OCI-LY1 (cell line): ENCODE measurements at regions not wholly inside any gene's neighbourhood (a gene's known extent, or its start where the extent isn't known, plus 50 kb on each side); places are given as distances from the start of the nearest gene placed in this dataset.

ENCODE experiments used
- H2AFZ ChIP-seq: fragments of 200-600 bp; sonication (generic), shearing (Covaris generic); 2 replicates; pipeline ENCODE4 v1.6.0; 2014; ENCODE audit warnings: antibody characterized with exemption, mild to moderate bottlenecking, low read length
- H3F3A ChIP-seq: fragments of 200-600 bp; sonication (generic), shearing (Covaris generic); 2 replicates; pipeline ENCODE4 v1.6.0; 2014; ENCODE audit warnings: mild to moderate bottlenecking, antibody characterized with exemption, low read length, moderate library complexity; ENCODE audit not compliant: insufficient read depth
- H3K27ac ChIP-seq: fragments of 200-600 bp; sonication (generic); 2 replicates; pipeline ENCODE4 v1.5.1; 2014; ENCODE audit warnings: low read length, mixed run types, mild to moderate bottlenecking, low read depth; ENCODE audit not compliant: poor library complexity, severe bottlenecking
- H3K27me3 ChIP-seq: fragments of 200-600 bp; sonication (generic); 2 replicates; pipeline ENCODE4 v1.6.0; 2014; ENCODE audit warnings: antibody characterized with exemption, mild to moderate bottlenecking, low read length, moderate library complexity; ENCODE audit not compliant: insufficient read depth
- H3K36me3 ChIP-seq: fragments of 200-600 bp; sonication (generic); 2 replicates; pipeline ENCODE4 v1.6.1; 2014; ENCODE audit warnings: mild to moderate bottlenecking, antibody characterized with exemption, low read length, moderate library complexity, mixed read lengths; ENCODE audit not compliant: insufficient read depth
- H3K4me1 ChIP-seq: fragments of 200-600 bp; sonication (generic); 2 replicates; pipeline ENCODE4 v1.5.1; 2014; ENCODE audit warnings: mild to moderate bottlenecking, low read length, moderate library complexity; ENCODE audit not compliant: insufficient read depth, severe bottlenecking
- H3K4me2 ChIP-seq: fragments of 200-600 bp; sonication (generic), shearing (Covaris generic); 2 replicates; pipeline ENCODE4 v1.6.1; 2014; ENCODE audit warnings: low read length
- H3K4me3 ChIP-seq: fragments of 200-600 bp; sonication (generic); 2 replicates; pipeline ENCODE4 v1.5.1; 2014; ENCODE audit warnings: low read length, low read depth, mild to moderate bottlenecking, mixed read lengths; ENCODE audit not compliant: poor library complexity, severe bottlenecking
- H3K79me2 ChIP-seq: fragments of 200-600 bp; shearing (Covaris generic); 2 replicates; pipeline ENCODE4 v1.6.1; 2016; ENCODE audit warnings: mixed run types, low read length, mixed read lengths; ENCODE audit not compliant: insufficient read depth
- H3K9ac ChIP-seq: fragments of 200-600 bp; sonication (generic), shearing (Covaris generic); 2 replicates; pipeline ENCODE4 v1.6.1; 2014; ENCODE audit warnings: mild to moderate bottlenecking, low read length, mixed read lengths
- H3K9me2 ChIP-seq: fragments of 200-600 bp; sonication (generic), shearing (Covaris generic); 2 replicates; pipeline ENCODE4 v1.6.1; 2014; ENCODE audit warnings: low read depth, mild to moderate bottlenecking, low read length, mixed read lengths
- H3K9me3 ChIP-seq: fragments of 200-600 bp; shearing (Covaris generic); 2 replicates; pipeline ENCODE4 v1.6.1; 2014; ENCODE audit warnings: low read length, mixed read lengths
- H4K20me1 ChIP-seq: fragments of 200-600 bp; sonication (generic), shearing (Covaris generic); 2 replicates; pipeline ENCODE4 v1.6.0; 2016; ENCODE audit warnings: mild to moderate bottlenecking, low read length; ENCODE audit not compliant: insufficient read depth
- EZH2 ChIP-seq: fragments of 200-600 bp; sonication (generic), shearing (Covaris generic); IDR thresholded peaks from 2 replicates; pipeline ENCODE4 v1.8.0; 2017; ENCODE audit warnings: borderline replicate concordance, mixed run types, mild to moderate bottlenecking, antibody characterized with exemption, low read length, moderate library complexity, mixed read lengths
- TF ChIP-seq, protein P1 (sequence below): fragments of 200-600 bp; sonication (generic), shearing (Covaris generic); IDR thresholded peaks from 2 replicates; pipeline ENCODE4 v1.5.1; 2017; ENCODE audit warnings: mild to moderate bottlenecking, antibody characterized with exemption, low read length, moderate library complexity, mixed read lengths

DNA sequence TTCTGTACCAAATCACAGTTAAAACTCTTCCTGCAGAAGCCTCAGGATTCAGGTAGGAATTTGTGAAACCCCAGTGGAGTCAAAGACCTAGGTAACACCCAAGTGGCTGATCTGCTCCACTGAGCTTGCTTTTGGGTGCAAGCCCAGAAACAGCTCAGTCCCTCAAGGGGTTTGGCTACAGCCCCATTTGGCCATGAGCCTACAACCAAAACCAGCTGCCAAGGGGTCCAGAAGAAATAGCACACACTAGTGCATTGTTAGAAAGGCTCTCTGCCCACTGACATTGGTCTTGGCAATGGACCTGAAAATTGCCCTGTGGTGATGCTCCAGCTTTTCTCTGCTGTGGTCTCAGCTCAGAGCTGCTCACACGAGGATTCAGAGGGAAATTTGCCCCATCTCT is 577.4 kb upstream of the INTU start:
- Histone ChIP-seq H2AFZ (no peak overlapping the region), H3K79me2 (no peaks in the 10 kb centered on the region), H3K9me2 (no peaks in the 10 kb centered on the region), H4K20me1 (no peaks in the 10 kb centered on the region), H3K4me2 (no peak overlapping the region), H3K27ac (no peak overlapping the region), H3K9ac (no peak overlapping the region), H3K4me1 (no peaks in the 10 kb centered on the region), H3K36me3 (no peaks in the 10 kb centered on the region), H3F3A (no peaks in the 10 kb centered on the region), H3K27me3 (no peaks in the 10 kb centered on the region), H3K4me3 (no peak overlapping the region), H3K9me3 (no peaks in the 10 kb centered on the region)
- TF ChIP-seq, protein P1, sequence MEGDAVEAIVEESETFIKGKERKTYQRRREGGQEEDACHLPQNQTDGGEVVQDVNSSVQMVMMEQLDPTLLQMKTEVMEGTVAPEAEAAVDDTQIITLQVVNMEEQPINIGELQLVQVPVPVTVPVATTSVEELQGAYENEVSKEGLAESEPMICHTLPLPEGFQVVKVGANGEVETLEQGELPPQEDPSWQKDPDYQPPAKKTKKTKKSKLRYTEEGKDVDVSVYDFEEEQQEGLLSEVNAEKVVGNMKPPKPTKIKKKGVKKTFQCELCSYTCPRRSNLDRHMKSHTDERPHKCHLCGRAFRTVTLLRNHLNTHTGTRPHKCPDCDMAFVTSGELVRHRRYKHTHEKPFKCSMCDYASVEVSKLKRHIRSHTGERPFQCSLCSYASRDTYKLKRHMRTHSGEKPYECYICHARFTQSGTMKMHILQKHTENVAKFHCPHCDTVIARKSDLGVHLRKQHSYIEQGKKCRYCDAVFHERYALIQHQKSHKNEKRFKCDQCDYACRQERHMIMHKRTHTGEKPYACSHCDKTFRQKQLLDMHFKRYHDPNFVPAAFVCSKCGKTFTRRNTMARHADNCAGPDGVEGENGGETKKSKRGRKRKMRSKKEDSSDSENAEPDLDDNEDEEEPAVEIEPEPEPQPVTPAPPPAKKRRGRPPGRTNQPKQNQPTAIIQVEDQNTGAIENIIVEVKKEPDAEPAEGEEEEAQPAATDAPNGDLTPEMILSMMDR = no peak
- TF ChIP-seq EZH2 = no peak

DNA sequence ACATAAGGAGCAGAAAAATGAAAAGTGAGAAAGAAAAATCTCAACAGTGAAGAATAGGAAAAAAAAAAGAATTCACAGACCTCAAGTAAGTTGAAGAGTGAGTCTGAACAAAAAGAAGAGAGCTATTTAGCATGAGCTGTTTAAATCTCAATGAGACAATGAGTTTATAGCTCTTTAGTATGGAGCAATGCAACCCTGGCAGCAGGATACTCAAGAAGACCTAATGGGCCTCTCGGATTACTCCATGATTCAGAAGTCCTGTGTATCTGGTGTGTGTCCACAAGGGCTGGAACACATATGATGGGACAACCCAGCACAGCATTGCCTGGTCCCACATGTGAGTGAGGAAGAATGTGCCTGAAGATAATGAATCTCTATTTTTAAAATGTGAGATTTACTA is 563.1 kb upstream of the INTU start:
- Histone ChIP-seq H3K9ac (no peak overlapping the region), H3K4me3 (no peak overlapping the region)
- TF ChIP-seq EZH2 = no peak
- TF ChIP-seq, protein P1 = no peak

DNA sequence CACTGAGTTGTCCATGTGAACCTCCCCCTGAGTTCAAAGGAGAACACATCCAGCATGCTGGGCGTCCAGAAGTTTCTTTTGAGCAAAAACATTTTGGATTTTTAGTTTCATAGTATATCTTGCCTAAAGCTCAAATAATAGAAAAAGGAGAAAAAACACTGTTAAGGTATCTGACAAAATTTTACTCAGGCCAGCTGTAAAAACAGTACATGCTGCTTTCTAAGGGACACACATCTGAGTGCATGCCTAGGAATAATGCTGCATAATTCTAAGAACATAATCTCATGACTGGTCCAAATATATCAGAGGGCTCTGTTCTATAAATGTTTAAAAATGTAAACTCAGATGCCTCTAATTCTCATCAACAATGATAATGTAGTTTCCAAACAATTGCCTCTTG is 561.3 kb upstream of the INTU start:
- no peak overlapping the region for H3K9ac ChIP-seq
- no peak overlapping the region for H3K27ac ChIP-seq
- H3K4me2 ChIP-seq = no peak overlapping the region
- no peaks in the 10 kb centered on the region for H4K20me1 ChIP-seq
- no peak overlapping the region for H2AFZ ChIP-seq
- no peaks in the 10 kb centered on the region for H3K36me3 ChIP-seq
- H3F3A ChIP-seq = no peaks in the 10 kb centered on the region
- H3K4me3 ChIP-seq = no peak overlapping the region
- H3K9me3 ChIP-seq = no peaks in the 10 kb centered on the region
- H3K27me3 ChIP-seq = no peaks in the 10 kb centered on the region
- no peaks in the 10 kb centered on the region for H3K9me2 ChIP-seq
- no peaks in the 10 kb centered on the region for H3K79me2 ChIP-seq
- TF ChIP-seq EZH2 = no peak
- TF ChIP-seq, protein P1 = no peak
- H3K4me1 ChIP-seq = no peaks in the 10 kb centered on the region

More for the DNA sequence above, 563.1 kb upstream of the INTU start:
- Histone ChIP-seq H4K20me1 (no peaks in the 10 kb centered on the region), H3F3A (no peaks in the 10 kb centered on the region), H3K36me3 (no peaks in the 10 kb centered on the region), H3K9me2 (no peaks in the 10 kb centered on the region), H2AFZ (no peak overlapping the region), H3K4me1 (no peaks in the 10 kb centered on the region), H3K27me3 (no peaks in the 10 kb centered on the region), H3K79me2 (no peaks in the 10 kb centered on the region), H3K9me3 (no peaks in the 10 kb centered on the region), H3K4me2 (no peak overlapping the region), H3K27ac (no peak overlapping the region)
